MCF 10A (cell line): ENCODE measurements at regions not wholly inside any gene's neighbourhood (a gene's known extent, or its start where the extent isn't known, plus 50 kb on each side); places are given as distances from the start of the nearest gene placed in this dataset.

ENCODE experiments used
- BruUV-seq: library from RNA; stranded (reverse); fragments of 400-500 nt; replicated peaks from 2 replicates; lab custom pipeline; 2021; lab: Mats Ljungman, UMichigan
- CTCF ChIA-PET: fragments of 300-600 bp; sonication (Branson Sonifier 250); formaldehyde crosslinking; extraction: SDS; loops from one replicate; lab custom pipeline; 2021; ENCODE audit warnings: antibody characterized with exemption, inconsistent platforms; lab: Yijun Ruan, JAX
- POLR2A ChIA-PET: fragments of 300-600, 350-650 bp; sonication (Branson Sonifier 250); formaldehyde crosslinking; extraction: SDS; loops from one replicate; lab custom pipeline; 2020; ENCODE audit warnings: antibody characterized with exemption, inconsistent platforms; lab: Yijun Ruan, JAX
- DNase-seq: peaks from one replicate; pipeline ENCODE4 v3.0.0-alpha.2; 2018; ENCODE audit not compliant: unreplicated experiment
- H3K27ac Mint-ChIP-seq: one replicate; pipeline ENCODE4 v1.8.0; 2022; ENCODE audit warnings: mild to moderate bottlenecking, low read depth, mixed read lengths; ENCODE audit not compliant: unreplicated experiment
- H3K27me3 Mint-ChIP-seq: one replicate; pipeline ENCODE4 v1.8.0; 2022; ENCODE audit warnings: mixed read lengths; ENCODE audit not compliant: insufficient read depth, unreplicated experiment
- H3K36me3 Mint-ChIP-seq: one replicate; pipeline ENCODE4 v1.8.0; 2022; ENCODE audit warnings: mild to moderate bottlenecking, moderate library complexity, mixed read lengths; ENCODE audit not compliant: insufficient read depth, unreplicated experiment
- H3K4me1 Mint-ChIP-seq: one replicate; pipeline ENCODE4 v1.8.0; 2022; ENCODE audit warnings: mixed read lengths; ENCODE audit not compliant: insufficient read depth, unreplicated experiment
- H3K4me3 Mint-ChIP-seq: one replicate; pipeline ENCODE4 v1.8.0; 2022; ENCODE audit warnings: mild to moderate bottlenecking, moderate library complexity, mixed read lengths; ENCODE audit not compliant: unreplicated experiment
- H3K9me3 Mint-ChIP-seq: one replicate; pipeline ENCODE4 v1.8.0; 2022; ENCODE audit warnings: mixed read lengths; ENCODE audit not compliant: unreplicated experiment
- intact Hi-C: fragments of 100-400 bp; cut with micrococcal nuclease; formaldehyde crosslinking; loops from 2 replicates; pipeline ENCODE4 v1.14.1; 2022
- TF ChIP-seq, protein P1 (sequence below): fragments of 200-600 bp; IDR thresholded peaks from one replicate; pipeline ENCODE4 v1.8.0; 2022; ENCODE audit warnings: antibody characterized with exemption, mild to moderate bottlenecking; ENCODE audit not compliant: unreplicated experiment

DNA sequence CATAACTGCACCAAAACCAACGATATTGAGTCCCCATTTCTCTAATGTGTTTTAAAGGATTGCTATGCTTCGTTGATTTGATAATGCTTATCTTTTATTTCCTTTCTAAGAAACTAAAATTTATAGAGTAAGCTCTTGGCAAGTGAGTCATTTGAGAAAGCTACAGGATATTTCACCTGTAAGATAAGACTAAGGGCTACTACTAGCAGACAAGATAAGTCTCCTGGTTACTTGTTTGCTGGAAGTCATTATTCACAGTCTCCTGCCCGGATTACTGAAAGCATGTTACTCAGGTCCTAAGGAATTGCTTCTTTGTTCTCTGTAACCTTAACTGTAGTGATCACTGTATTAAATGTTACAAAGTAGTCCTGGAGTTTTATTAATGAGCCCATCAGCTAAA lies 315.9 kb upstream of the RASA1 start:
- no peaks in the 10 kb centered on the region for H3K36me3 Mint-ChIP-seq
- ChIA-PET POLR2A (no interaction called here), CTCF (no interaction called here)
- TF ChIP-seq, protein P1, sequence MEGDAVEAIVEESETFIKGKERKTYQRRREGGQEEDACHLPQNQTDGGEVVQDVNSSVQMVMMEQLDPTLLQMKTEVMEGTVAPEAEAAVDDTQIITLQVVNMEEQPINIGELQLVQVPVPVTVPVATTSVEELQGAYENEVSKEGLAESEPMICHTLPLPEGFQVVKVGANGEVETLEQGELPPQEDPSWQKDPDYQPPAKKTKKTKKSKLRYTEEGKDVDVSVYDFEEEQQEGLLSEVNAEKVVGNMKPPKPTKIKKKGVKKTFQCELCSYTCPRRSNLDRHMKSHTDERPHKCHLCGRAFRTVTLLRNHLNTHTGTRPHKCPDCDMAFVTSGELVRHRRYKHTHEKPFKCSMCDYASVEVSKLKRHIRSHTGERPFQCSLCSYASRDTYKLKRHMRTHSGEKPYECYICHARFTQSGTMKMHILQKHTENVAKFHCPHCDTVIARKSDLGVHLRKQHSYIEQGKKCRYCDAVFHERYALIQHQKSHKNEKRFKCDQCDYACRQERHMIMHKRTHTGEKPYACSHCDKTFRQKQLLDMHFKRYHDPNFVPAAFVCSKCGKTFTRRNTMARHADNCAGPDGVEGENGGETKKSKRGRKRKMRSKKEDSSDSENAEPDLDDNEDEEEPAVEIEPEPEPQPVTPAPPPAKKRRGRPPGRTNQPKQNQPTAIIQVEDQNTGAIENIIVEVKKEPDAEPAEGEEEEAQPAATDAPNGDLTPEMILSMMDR = no peak
- H3K27me3 Mint-ChIP-seq = peaks cover 74% of the 10 kb centered on the region
- no peak overlapping the region for H3K27ac Mint-ChIP-seq
- BruUV-seq = no TSS peak
- H3K4me3 Mint-ChIP-seq = no peak overlapping the region
- no peaks in the 10 kb centered on the region for H3K4me1 Mint-ChIP-seq
- intact Hi-C loops = no loop called here
- no peaks in the 10 kb centered on the region for H3K9me3 Mint-ChIP-seq
- DNase-seq = no peak

DNA sequence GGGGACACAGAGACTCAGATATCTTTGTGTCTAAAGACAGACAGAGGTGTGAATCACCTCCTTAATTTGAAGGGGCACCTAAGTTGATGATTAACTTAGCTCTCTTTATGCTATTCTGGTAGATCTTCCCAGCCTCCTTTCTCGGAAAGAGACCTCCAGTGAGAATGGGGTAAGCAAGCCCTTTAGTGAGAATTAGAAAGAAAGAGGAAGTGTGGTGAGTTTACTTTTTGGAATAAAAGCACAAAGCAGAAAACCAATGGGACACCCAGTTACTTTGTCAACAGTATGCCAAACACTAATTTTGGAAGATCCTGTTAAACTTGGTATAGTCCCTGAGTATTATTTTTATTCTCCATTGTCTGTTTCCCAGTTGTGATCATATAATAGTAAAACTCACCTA lies 302.8 kb upstream of the RASA1 start:
- Mint-ChIP-seq H3K4me3 (no peak overlapping the region), H3K27me3 (peaks cover 57% of the 10 kb centered on the region), H3K4me1 (no peaks in the 10 kb centered on the region), H3K27ac (no peak overlapping the region), H3K36me3 (no peaks in the 10 kb centered on the region), H3K9me3 (no peaks in the 10 kb centered on the region)
- DNase-seq = no peak
- intact Hi-C loops = no loop called here
- TF ChIP-seq, protein P1 = no peak
- POLR2A ChIA-PET = no interaction called here
- no TSS peak for BruUV-seq
- CTCF ChIA-PET = interaction anchor here (1.2 kb wide), 1 partner anchor 435 kb away, joined by 3 read pairs; no protein-coding TSS in a partner anchor

DNA sequence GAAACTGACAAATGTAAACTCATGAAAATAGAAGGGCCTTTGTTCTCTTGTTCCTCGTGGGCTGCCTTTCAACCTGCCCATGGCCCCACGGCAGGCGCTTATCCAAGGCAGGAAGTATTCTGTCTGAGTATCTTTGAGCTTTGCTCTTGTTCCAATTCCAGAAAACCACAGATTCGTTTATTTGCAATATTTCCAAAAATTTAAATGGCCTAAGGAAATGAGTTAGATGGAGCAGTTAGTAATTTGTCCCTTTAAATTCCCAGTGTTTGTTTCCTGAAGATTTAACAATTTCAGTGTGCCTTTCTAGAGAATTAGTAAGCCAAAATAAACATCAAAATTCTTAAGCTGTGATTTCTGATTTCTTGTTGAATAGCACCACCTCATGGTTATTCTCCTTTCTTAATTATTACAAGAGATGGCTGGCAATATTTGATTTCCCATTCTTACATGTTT lies 299.4 kb upstream of the RASA1 start:
- TF ChIP-seq, protein P1 = peak; percentile 43
- Mint-ChIP-seq H3K4me1 (peaks cover 11% of the 10 kb centered on the region), H3K4me3 (no peak overlapping the region), H3K36me3 (no peaks in the 10 kb centered on the region), H3K9me3 (no peaks in the 10 kb centered on the region), H3K27ac (no peak overlapping the region), H3K27me3 (peaks cover 54% of the 10 kb centered on the region)
- DNase-seq = peak; percentile 44
- ChIA-PET POLR2A (no interaction called here), CTCF (interaction anchor here (0.5 to 3.2 kb wide), 9 partner anchors 12 to 107 kb away, joined by 3 to 23 read pairs (median 3); no protein-coding TSS in a partner anchor)
- no TSS peak for BruUV-seq
- intact Hi-C loops = loop anchor here (1.0 kb wide), 1 partner anchor 87 kb away; no protein-coding TSS in a partner anchor

DNA sequence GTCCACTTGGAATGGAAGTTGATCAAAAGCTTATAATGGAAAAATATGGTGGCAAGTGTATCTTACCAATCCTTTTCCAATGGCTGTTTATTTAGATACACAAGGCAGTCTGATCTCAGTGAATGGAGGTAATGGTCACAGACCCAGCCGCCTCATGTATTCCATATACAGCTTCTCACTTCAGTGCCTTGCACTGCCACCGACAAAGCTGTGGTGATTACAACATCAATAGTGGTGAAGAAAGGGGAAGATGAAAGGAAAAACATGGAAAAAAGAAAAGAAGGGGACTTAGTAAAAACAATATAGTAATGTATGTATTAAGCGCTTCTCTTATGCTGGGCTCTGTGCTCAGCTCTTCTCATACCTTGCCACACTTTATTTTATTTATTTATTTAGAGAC lies 297.3 kb upstream of the RASA1 start:
- BruUV-seq = no TSS peak
- Mint-ChIP-seq H3K36me3 (no peaks in the 10 kb centered on the region), H3K4me3 (no peak overlapping the region), H3K4me1 (peaks cover 11% of the 10 kb centered on the region), H3K9me3 (no peaks in the 10 kb centered on the region), H3K27ac (no peak overlapping the region), H3K27me3 (peaks cover 47% of the 10 kb centered on the region)
- DNase-seq = no peak
- TF ChIP-seq, protein P1 = no peak
- intact Hi-C loops = no loop called here
- CTCF ChIA-PET = interaction anchor here (0.7 to 1.9 kb wide), 12 partner anchors 9 to 396 kb away, joined by 3 to 18 read pairs (median 4); no protein-coding TSS in a partner anchor
- POLR2A ChIA-PET = no interaction called here
